ENCODE measurements at regions not wholly inside any gene's neighbourhood (a gene's known extent, or its start where the extent isn't known, plus 50 kb on each side); places are given as distances from the start of the nearest gene placed in this dataset.

DNA sequence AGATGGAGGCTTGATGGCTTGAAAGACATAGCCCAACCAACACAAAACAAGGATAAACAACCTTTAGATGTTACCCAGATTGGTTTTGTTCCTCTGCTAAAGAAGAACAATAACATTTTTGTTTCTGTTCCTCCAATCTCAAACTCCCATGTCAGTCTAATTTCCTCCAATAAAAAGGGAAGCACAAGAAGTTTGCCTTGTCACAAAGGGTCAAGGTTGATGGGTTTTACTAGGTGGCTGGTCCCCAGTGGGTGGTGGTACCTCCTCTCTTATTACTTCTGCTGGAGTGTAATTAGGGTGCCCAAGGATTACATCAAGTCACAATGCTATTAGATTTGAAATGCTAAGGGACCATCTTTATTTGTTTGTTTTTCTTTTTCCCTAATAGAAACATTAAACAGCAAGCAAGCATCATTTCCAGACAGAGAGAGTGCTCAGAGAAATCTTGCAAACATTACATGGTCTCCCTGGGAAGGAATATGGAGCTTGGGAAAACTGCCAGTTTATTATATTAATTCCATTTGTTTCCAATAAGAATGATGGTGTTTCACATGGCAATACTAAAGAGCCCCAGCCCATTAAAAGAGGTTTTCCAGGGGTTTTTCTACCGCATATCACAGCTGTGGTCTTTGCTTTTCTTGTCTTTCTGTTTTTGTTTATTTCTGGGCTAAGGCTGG is 78.3 kb upstream of the AOAH start:
- DNase-seq = no peak

DNA sequence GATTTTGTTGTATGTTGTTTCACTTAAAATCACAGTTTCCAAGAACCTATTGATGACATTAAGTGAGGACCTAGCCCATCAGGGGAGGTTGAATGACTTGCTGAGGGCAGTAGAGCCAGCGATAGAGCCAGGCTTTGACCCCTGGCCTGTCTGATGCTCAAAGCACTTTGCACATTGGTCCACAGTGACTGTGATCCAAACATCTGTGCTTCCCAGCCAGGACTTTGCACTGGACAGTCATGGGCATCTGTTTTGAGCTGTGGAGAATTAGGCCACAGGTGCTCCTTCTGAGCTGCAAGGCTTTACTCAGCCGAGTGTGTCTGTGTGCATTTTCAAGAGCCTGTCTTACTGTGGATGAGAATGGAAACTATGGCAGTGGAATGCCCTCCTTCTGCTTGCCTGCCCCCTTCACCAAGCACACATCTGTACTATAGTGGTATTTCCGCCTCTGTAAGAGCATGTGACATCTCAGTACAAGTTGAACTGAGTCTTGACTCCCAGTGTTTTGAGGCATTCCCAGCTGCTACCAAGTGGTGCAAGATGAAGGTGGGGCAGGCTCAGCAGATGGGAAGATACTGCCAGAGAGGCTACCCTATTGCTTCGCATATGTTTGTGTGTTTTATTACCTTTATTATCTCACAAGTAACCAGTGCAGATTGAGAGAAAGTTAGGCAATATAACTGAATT is 72.7 kb upstream of the AOAH start:
- no peak for DNase-seq

DNA sequence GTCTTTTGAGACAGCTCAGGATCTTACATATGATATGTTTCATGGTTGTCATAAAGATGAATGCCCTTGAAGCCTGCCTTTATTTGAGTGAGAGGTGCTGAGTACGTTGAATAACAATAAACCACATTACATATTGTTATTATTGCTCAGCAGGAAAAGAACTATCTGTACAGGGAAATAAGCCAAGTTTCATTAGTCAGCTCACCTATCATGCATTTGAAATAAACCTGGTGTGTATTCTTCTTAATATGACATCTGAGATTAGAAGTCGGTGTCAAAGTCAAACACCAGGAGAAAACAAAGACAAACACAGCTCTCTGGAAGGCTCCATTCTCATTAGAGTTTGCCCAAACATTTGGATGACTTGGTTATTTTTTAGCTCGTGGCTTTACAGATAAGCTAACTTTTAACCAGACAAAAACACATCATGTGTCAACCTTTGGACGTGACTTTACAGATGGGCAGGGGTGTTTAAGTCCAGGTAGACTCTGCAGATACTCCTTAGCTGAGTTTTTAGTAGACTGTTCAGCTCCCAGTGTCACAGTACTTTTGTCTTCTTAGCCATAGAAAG is 71.2 kb upstream of the AOAH start:
- no peak for DNase-seq

DNA sequence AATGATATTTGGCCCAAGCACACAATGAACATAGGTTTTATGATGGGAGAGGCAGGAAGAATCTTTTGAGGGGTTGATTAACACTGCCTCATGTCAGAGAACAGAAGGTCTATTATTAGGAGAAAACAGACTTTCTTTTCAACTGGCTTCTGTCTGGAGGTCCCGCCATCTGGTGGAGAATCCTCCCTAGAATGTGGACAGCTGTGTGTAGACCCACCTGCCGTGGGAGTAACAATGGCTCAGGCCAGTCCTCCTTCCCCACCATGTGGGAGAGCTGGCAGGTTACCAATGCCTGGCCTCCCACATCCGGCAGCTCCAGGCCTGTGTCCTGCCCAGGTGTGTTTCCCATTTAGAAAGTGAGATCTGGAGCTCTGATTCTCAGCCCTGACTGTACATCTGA is 70.4 kb upstream of the AOAH start:
- DNase-seq = no peak

DNA sequence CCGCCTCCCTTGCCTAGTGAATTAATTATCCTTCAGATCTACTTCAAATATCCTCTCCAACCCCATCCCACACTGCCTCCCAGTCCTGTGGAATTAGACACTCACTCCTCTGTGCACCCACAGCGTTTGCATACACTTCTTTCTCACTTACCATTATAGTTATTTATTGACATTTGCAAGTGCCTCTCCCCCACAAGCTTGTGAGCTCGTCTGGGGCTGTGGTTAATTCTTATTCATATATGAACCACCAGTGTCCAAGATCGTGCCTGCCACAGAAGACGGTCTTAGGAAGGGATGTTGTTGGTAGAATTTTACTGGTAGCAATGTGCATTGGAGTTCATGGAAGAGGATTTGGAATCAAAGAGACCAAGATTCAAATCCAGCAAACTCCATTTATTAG is 68.1 kb upstream of the AOAH start:
- DNase-seq = no peak

DNA sequence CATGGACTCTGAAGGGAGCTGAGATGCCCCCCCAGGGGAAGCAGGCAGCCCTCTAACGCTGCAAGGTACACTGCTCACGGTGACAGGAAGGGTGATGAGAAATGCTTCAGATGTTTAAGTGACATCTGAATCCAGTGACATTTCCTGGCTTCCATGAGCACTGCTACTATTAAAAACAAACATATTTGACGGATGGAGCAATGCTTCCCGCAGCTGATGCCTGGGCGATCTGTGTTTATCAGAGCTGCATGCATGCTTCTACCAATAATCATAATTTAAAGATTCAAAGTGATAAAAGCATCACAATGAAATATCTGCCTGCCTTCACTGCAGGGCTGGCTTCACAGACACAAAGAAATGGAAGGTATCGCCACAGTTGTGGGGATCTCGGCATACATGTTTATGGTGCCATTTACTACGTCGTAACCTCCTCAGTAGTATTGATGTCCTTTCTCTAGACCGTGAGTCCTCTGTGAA is 66.1 kb upstream of the AOAH start:
- no peak for DNase-seq

DNA sequence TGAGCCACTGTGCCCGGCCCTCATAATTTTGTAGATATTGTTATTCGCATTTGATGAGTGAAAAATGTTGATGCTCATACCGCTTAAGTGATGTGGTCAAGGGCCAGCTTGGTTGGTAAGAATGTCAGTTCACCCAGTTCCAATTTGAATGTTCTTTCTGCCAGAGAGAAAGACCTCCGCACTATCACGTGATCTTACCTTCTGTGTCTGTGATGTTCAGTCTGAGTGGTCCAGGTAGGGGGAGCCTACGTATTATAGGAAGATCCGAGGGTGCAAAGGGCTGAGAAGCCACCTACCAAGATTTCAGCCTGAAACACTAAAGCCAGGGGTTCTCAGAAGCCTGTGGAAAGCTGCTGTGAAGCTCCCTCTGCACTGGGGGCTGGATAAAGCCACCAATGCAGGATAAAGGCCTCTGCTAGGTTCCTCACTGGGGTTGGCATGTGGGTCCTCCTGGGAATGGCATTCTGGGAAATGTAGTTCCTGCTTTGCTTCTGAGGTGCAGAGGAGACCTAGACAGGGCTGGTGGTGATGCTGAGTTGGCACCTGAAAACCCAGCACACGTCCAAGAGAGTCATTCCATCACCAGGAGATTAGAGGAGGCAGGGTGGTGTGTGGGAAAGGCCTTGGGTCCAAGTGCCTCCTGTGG is 64.7 kb upstream of the AOAH start:
- DNase-seq = no peak

DNA sequence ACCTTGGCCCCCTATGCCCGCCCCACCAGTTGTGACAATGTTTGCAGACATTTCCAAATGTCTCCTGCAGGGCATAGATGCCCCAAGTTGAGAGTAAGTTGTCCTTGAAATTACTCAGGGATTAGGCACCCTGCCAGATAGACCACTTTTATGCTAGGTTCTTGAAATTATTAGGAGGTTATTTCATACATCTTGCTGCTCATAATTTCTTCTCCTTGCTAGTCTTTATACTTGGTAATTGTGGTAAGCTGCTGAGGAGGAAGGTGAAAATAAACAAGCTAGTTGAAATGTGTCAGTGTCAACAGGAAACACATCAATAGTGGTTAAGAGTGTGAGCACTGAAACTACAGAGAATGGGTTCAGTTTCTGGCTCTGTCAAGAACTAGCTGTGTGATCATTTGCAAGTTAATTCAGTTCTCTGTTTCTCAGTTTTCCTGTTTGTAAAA is 63.7 kb upstream of the AOAH start:
- peak; percentile 28 to 71 for DNase-seq

DNA sequence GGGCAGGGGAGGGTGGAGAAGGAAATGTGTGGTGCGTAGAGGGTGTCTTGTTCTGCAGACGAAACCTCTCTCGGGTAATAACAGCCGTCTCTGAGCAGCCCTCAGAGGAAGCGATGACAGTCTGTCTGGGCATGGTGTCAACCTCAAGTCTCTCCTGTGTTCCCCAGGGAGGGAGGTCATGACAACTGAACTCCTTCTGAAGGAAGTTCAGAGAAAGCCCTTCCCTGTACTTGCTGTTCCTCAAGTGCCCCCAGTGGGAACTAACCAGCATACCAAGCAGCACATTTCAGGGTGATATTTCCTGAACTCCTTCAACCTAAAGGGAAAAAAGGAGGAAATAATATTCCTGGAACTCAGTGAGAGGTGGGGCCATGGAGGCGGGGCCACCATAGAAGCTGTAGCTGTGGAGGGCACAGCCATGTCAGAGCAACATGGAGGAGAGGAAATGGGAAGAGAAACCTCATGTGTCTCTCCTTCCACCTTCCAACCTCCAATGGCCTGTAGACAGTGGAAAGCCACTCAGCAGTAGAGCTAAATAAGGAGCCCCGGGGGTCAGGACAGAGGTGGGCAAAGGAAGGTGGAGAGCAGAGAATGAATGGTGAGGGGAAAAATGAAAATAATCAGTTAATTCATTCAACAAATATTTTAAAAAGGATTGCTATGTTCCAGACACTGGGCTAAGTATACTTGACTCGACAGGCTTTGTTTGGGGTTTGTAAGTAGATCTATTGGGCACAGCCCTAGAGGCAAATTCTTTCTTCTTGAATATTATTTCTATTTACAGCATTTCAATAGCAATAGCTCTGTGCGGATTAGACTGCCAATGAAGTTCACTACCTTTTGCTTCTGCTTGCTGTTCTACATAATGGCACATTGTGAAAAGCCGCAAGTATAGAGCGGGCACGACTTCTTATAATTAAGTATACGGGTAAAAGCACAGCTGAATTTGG is 61.0 kb upstream of the AOAH start:
- peak; percentile 83 to 89 for DNase-seq

DNA sequence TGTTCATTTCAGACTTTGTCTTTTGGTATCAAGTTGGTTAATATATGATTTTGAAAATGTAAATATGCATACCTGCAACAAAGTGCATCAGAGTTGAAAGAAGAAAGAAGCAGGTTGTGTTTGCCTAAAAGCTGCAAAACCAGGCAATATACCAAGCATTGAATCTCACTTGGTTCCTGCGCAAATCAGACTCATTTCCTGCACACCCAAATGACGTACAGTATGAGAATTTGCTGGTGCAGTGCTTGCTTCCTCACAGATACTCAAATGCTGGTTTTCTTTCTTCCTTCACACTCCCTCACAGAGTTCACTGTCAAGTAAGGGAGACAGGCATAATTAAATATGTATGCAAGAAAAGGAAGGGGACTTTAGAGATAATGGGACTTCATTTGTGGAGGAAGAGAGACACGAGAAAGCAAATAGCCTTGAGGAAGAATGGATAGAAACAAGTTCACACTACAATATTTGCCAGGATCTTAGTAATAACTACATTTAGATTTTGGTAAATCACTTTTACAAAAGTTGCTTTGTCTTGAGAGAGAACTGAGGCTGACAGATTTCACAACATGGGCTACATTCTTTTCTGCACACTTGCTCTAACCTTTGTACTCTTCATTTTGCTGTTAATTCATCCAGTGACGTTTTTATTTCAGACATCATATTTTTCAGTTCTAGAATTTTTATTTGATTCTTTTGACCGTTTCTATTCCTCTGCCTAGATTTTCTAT is 56.9 kb upstream of the AOAH start:
- DNase-seq = peak; percentile 53 to 58

DNA sequence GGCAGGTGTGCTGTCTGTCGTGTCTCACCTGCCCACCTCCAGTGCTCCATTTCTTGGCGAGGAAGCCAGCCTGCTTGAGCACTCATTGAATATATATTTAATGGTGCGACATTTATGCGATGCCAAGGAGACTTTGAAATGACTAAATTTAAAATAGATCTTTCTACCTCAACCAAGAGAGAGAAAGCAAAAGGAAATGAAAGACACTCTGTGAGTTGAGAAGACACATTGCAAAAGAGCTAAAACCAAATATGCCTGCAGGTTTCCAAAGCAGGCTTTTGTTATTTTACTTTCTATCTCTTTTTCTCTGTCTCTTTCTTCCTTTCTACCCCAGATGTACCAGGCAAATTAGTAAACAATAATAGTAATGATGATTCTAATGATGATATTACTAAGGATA is 53.6 kb upstream of the AOAH start:
- no peak for DNase-seq

DNA sequence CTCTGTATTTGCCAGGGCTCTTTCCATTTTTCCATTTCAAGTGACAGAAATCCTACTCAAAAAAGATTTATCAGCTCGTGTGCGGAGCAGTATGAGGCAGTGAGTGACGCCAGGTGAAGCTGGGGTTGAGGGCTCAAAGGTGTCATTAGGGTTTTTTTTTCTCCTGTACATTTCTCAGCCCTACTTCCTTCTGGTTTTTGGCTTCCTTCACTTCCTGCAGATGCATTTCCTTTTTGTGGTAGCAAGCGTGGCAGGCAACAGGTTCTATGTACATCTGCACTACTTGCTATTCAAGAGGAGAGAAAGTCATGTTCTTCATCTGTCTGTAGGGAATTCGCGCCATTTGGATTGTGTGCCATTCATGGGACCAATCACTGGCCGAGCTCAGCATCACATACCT is 52.8 kb upstream of the AOAH start:
- DNase-seq = peak; percentile 64 to 71

DNA sequence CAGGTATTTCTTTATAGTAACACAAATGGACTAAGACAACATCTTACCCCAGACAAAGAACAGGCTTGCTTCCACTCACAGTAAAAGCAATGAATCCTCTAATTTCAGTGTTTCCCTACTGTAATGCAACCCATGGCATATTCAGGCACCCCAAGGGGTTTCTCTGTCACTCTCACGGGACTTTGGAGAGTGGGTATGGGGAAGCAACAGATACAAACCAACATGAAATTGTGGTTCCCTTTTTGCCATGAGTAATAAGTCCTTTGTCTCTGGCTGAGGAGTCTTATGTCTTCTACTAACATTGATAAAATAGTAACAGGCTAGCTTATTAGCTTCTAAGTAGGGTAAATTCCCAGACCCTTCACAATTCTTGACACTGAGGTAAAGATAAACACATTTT is 51.4 kb upstream of the AOAH start:
- peak in 1 of 2 donors; percentile 30 for DNase-seq

DNA sequence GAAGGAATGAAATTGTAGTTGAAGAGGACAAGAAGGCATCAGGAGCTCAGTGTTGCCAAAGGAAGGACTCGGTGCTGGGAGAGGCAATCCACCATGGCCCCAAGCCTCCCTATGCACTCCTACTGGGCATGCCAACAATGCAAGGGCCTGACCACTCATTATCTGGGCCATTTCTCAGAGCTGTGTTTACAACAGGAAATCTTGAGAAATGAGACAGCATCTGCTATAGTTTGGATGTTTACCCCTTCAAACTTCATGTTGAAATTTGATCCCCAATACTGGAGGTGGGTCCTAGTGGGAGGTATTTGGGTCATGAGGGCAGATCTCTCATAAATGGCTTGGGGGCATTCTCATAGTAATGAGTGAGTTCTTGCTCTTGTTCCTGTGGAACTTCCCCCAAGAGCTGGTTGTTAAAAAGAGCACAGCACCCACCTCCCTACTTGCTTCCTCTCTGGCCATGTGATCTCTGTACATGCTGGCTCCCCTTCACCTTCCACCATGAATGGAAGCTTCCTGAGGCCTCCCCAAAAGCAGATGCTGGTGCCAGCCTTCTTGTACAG is 50.8 kb upstream of the AOAH start:
- DNase-seq = peak in 1 of 2 donors; percentile 19

All from CD4-positive, alpha-beta T cell treated with Interleukin-4 for 1 hour (primary cell).